ENCODE measurements at regions not wholly inside any gene's neighbourhood (a gene's known extent, or its start where the extent isn't known, plus 50 kb on each side); places are given as distances from the start of the nearest gene placed in this dataset.
"Not testable (repeated sequence)": the region's sequence is repeated elsewhere in the genome, so short reads cannot be mapped to it uniquely, and the experiment has no call there.

- ChIA-PET POLR2A (no interaction called here), CTCF (no interaction called here)
- DNase-seq, result no peak
- H3K27ac ChIP-seq (ENCODE audit: low read depth, low read length), result no peak overlapping the region
- Mint-ChIP-seq H3K27me3 (no peaks in the 10 kb centered on the region), H3K9me3 (no peaks in the 10 kb centered on the region), H3K4me3 (no peak overlapping the region), H3K36me3 (no peaks in the 10 kb centered on the region), H3K27ac (no peak overlapping the region), H3K4me1 (peaks cover 0 to 6% (median 0%) of the 10 kb centered on the region in 3 donors)
- no peak overlapping the region for H3K4me3 ChIP-seq (ENCODE audit: low read length)
- no peaks in the 10 kb centered on the region for H3K36me3 ChIP-seq (ENCODE audit: insufficient read depth, low read length)
- no peaks in the 10 kb centered on the region for H3K4me1 ChIP-seq (ENCODE audit: insufficient read depth, low read length)
- H3K27me3 ChIP-seq (ENCODE audit: insufficient read depth, low read length, poor library complexity, severe bottlenecking), result no peaks in the 10 kb centered on the region
- H3K9me3 ChIP-seq (ENCODE audit: low read length), result no peaks in the 10 kb centered on the region
Measured at GRCh38 chr6:119669221-119669620, 319.7 kb upstream of the MAN1A1 start.

- H3K27me3 ChIP-seq (ENCODE audit: insufficient read depth, low read length, poor library complexity, severe bottlenecking); H3K9me3 Mint-ChIP-seq; H3K27ac Mint-ChIP-seq; H3K9me3 ChIP-seq (ENCODE audit: low read length); H3K4me1 Mint-ChIP-seq; H3K36me3 ChIP-seq (ENCODE audit: insufficient read depth, low read length); H3K27me3 Mint-ChIP-seq; POLR2A ChIA-PET; H3K27ac ChIP-seq (ENCODE audit: low read depth, low read length); H3K4me3 ChIP-seq (ENCODE audit: low read length); H3K4me3 Mint-ChIP-seq; H3K4me1 ChIP-seq (ENCODE audit: insufficient read depth, low read length); H3K36me3 Mint-ChIP-seq; DNase-seq; CTCF ChIA-PET: not testable (repeated sequence)
Measured at GRCh38 chr6:119665432-119665831, 315.9 kb upstream of the MAN1A1 start.

GRCh38 chr6:119661628-119662027, 312.1 kb upstream of the MAN1A1 start:
- H3K27me3 Mint-ChIP-seq, result no peaks in the 10 kb centered on the region
- no peaks in the 10 kb centered on the region for H3K36me3 Mint-ChIP-seq
- no peak overlapping the region for H3K27ac ChIP-seq (ENCODE audit: low read depth, low read length)
- no peaks in the 10 kb centered on the region for H3K9me3 ChIP-seq (ENCODE audit: low read length)
- no peak overlapping the region for H3K27ac Mint-ChIP-seq
- no peaks in the 10 kb centered on the region for H3K4me1 ChIP-seq (ENCODE audit: insufficient read depth, low read length)
- H3K4me3 Mint-ChIP-seq, result no peak overlapping the region
- no peaks in the 10 kb centered on the region for H3K9me3 Mint-ChIP-seq
- H3K4me1 Mint-ChIP-seq, result no peaks in the 10 kb centered on the region
- H3K27me3 ChIP-seq (ENCODE audit: insufficient read depth, low read length, poor library complexity, severe bottlenecking), result no peaks in the 10 kb centered on the region
- DNase-seq, result no peak
- no peaks in the 10 kb centered on the region for H3K36me3 ChIP-seq (ENCODE audit: insufficient read depth, low read length)
- H3K4me3 ChIP-seq (ENCODE audit: low read length), result no peak overlapping the region
- ChIA-PET POLR2A (no interaction called here), CTCF (no interaction called here)

- no peak overlapping the region for H3K27ac ChIP-seq (ENCODE audit: low read depth, low read length)
- H3K4me1 ChIP-seq (ENCODE audit: insufficient read depth, low read length), result no peaks in the 10 kb centered on the region
- DNase-seq, result no peak
- Mint-ChIP-seq H3K4me3 (no peak overlapping the region), H3K9me3 (no peaks in the 10 kb centered on the region), H3K27ac (no peak overlapping the region), H3K36me3 (no peaks in the 10 kb centered on the region), H3K27me3 (no peaks in the 10 kb centered on the region), H3K4me1 (no peaks in the 10 kb centered on the region)
- ChIA-PET POLR2A (no interaction called here), CTCF (no interaction called here)
- no peaks in the 10 kb centered on the region for H3K27me3 ChIP-seq (ENCODE audit: insufficient read depth, low read length, poor library complexity, severe bottlenecking)
- no peak overlapping the region for H3K4me3 ChIP-seq (ENCODE audit: low read length)
- no peaks in the 10 kb centered on the region for H3K9me3 ChIP-seq (ENCODE audit: low read length)
- H3K36me3 ChIP-seq (ENCODE audit: insufficient read depth, low read length), result no peaks in the 10 kb centered on the region
Measured at GRCh38 chr6:119661078-119661477, 311.5 kb upstream of the MAN1A1 start.

GRCh38 chr6:119658917-119659316, 309.4 kb upstream of the MAN1A1 start:
- H3K9me3 Mint-ChIP-seq, result no peaks in the 10 kb centered on the region
- no peak overlapping the region for H3K27ac Mint-ChIP-seq
- Histone ChIP-seq H3K4me1 (ENCODE audit: insufficient read depth, low read length) (no peaks in the 10 kb centered on the region), H3K36me3 (ENCODE audit: insufficient read depth, low read length) (no peaks in the 10 kb centered on the region), H3K27me3 (ENCODE audit: insufficient read depth, low read length, poor library complexity, severe bottlenecking) (no peaks in the 10 kb centered on the region), H3K27ac (ENCODE audit: low read depth, low read length) (no peak overlapping the region), H3K9me3 (ENCODE audit: low read length) (no peaks in the 10 kb centered on the region), H3K4me3 (ENCODE audit: low read length) (no peak overlapping the region)
- no peaks in the 10 kb centered on the region for H3K27me3 Mint-ChIP-seq
- no peaks in the 10 kb centered on the region for H3K4me1 Mint-ChIP-seq
- H3K4me3 Mint-ChIP-seq, result no peak overlapping the region
- no peaks in the 10 kb centered on the region for H3K36me3 Mint-ChIP-seq
- CTCF ChIA-PET, result no interaction called here
- POLR2A ChIA-PET, result no interaction called here
- no peak for DNase-seq

GRCh38 chr6:119655124-119655523, 305.6 kb upstream of the MAN1A1 start:
- no peaks in the 10 kb centered on the region for H3K9me3 ChIP-seq (ENCODE audit: low read length)
- Mint-ChIP-seq H3K9me3 (no peaks in the 10 kb centered on the region), H3K36me3 (no peaks in the 10 kb centered on the region), H3K4me3 (no peak overlapping the region), H3K27me3 (no peaks in the 10 kb centered on the region), H3K27ac (no peak overlapping the region), H3K4me1 (no peaks in the 10 kb centered on the region)
- no peak overlapping the region for H3K4me3 ChIP-seq (ENCODE audit: low read length)
- no peak overlapping the region for H3K27ac ChIP-seq (ENCODE audit: low read depth, low read length)
- H3K27me3 ChIP-seq (ENCODE audit: insufficient read depth, low read length, poor library complexity, severe bottlenecking), result no peaks in the 10 kb centered on the region
- no peaks in the 10 kb centered on the region for H3K36me3 ChIP-seq (ENCODE audit: insufficient read depth, low read length)
- no peak for DNase-seq
- CTCF ChIA-PET, result no interaction called here
- POLR2A ChIA-PET, result no interaction called here
- H3K4me1 ChIP-seq (ENCODE audit: insufficient read depth, low read length), result no peaks in the 10 kb centered on the region

GRCh38 chr6:119653329-119653728, 303.8 kb upstream of the MAN1A1 start:
- DNase-seq, result no peak
- Histone ChIP-seq H3K36me3 (ENCODE audit: insufficient read depth, low read length) (no peaks in the 10 kb centered on the region), H3K9me3 (ENCODE audit: low read length) (no peaks in the 10 kb centered on the region), H3K4me3 (ENCODE audit: low read length) (no peak overlapping the region), H3K27ac (ENCODE audit: low read depth, low read length) (no peak overlapping the region), H3K27me3 (ENCODE audit: insufficient read depth, low read length, poor library complexity, severe bottlenecking) (no peaks in the 10 kb centered on the region), H3K4me1 (ENCODE audit: insufficient read depth, low read length) (no peaks in the 10 kb centered on the region)
- Mint-ChIP-seq H3K9me3 (no peaks in the 10 kb centered on the region), H3K27me3 (no peaks in the 10 kb centered on the region), H3K27ac (no peak overlapping the region), H3K4me1 (no peaks in the 10 kb centered on the region), H3K36me3 (no peaks in the 10 kb centered on the region), H3K4me3 (no peak overlapping the region)
- CTCF ChIA-PET, result no interaction called here
- POLR2A ChIA-PET, result no interaction called here

GRCh38 chr6:119649531-119649930, 300.0 kb upstream of the MAN1A1 start:
- Mint-ChIP-seq H3K36me3 (no peaks in the 10 kb centered on the region), H3K27me3 (no peaks in the 10 kb centered on the region), H3K9me3 (no peaks in the 10 kb centered on the region), H3K4me3 (no peak overlapping the region), H3K4me1 (no peaks in the 10 kb centered on the region), H3K27ac (no peak overlapping the region)
- DNase-seq, result no peak
- H3K4me1 ChIP-seq (ENCODE audit: insufficient read depth, low read length), result no peaks in the 10 kb centered on the region
- ChIA-PET POLR2A (no interaction called here), CTCF (no interaction called here)
- no peaks in the 10 kb centered on the region for H3K9me3 ChIP-seq (ENCODE audit: low read length)
- no peaks in the 10 kb centered on the region for H3K27me3 ChIP-seq (ENCODE audit: insufficient read depth, low read length, poor library complexity, severe bottlenecking)
- H3K36me3 ChIP-seq (ENCODE audit: insufficient read depth, low read length), result no peaks in the 10 kb centered on the region
- H3K4me3 ChIP-seq (ENCODE audit: low read length), result no peak overlapping the region
- no peak overlapping the region for H3K27ac ChIP-seq (ENCODE audit: low read depth, low read length)

- no peaks in the 10 kb centered on the region for H3K4me1 ChIP-seq (ENCODE audit: insufficient read depth, low read length)
- Mint-ChIP-seq H3K9me3 (no peaks in the 10 kb centered on the region), H3K36me3 (no peaks in the 10 kb centered on the region), H3K4me3 (no peak overlapping the region), H3K4me1 (no peaks in the 10 kb centered on the region), H3K27me3 (no peaks in the 10 kb centered on the region), H3K27ac (no peak overlapping the region)
- ChIA-PET POLR2A (no interaction called here), CTCF (no interaction called here)
- no peaks in the 10 kb centered on the region for H3K27me3 ChIP-seq (ENCODE audit: insufficient read depth, low read length, poor library complexity, severe bottlenecking)
- H3K9me3 ChIP-seq (ENCODE audit: low read length), result no peaks in the 10 kb centered on the region
- H3K36me3 ChIP-seq (ENCODE audit: insufficient read depth, low read length), result no peaks in the 10 kb centered on the region
- H3K27ac ChIP-seq (ENCODE audit: low read depth, low read length), result no peak overlapping the region
- no peak for DNase-seq
- no peak overlapping the region for H3K4me3 ChIP-seq (ENCODE audit: low read length)
Measured at GRCh38 chr6:119647309-119647708, 297.7 kb upstream of the MAN1A1 start.

Measured in CD8-positive, alpha-beta memory T cell (primary cell).